B cell (primary cell): ENCODE measurements at regions not wholly inside any gene's neighbourhood (a gene's known extent, or its start where the extent isn't known, plus 50 kb on each side); places are given as distances from the start of the nearest gene placed in this dataset.

Source experiments
- ATAC-seq: fragments of 200-7000 bp; cut with Tn5 transposase; one replicate; pipeline ENCODE4 v1.10.0; 2021; ENCODE audit warnings: low read depth, mild to moderate bottlenecking, moderate number of reproducible peaks, moderate library complexity
- CTCF ChIA-PET: fragments of 350-600 bp; sonication (Branson Sonifier 250); formaldehyde crosslinking; loops from one replicate; lab custom pipeline; 2021; ENCODE audit warnings: antibody characterized with exemption, inconsistent platforms; lab: Charles Lee
- POLR2A ChIA-PET: fragments of 350-600 bp; sonication (Branson Sonifier 250); formaldehyde crosslinking; loops from one replicate; lab custom pipeline; 2021; ENCODE audit warnings: antibody characterized with exemption; lab: Charles Lee
- DNase-seq: peaks from one replicate; pipeline ENCODE4 v3.0.0; 2013
- H2AFZ ChIP-seq: 2 replicates; pipeline ENCODE4 v1.6.1; 2012; ENCODE audit warnings: mild to moderate bottlenecking, low read depth, low read length; ENCODE audit not compliant: insufficient read depth, poor library complexity, severe bottlenecking
- H3K27ac ChIP-seq, 2 donors: 1 replicate in 1 of 2; 2 replicates in 1 of 2; pipeline ENCODE4 v1.5.1; 2012 to 2013; ENCODE audit warnings: low read length in 2 of 2, mild to moderate bottlenecking in 2 of 2, moderate library complexity in 1 of 2
- H3K27me3 ChIP-seq, 4 experiments: fragments of 200-600 bp in 1 of 4; sonication (generic) in 1 of 4; replicated peaks in 1 of 4; 1 replicate in 2 of 4; 2 replicates in 2 of 4; pipeline versions ENCODE4 v1.6.1 to v1.7.0; 2013 to 2016; ENCODE audit warnings: low read length in 3 of 4, mild to moderate bottlenecking in 2 of 4, mixed read lengths in 1 of 4, moderate library complexity in 1 of 4; ENCODE audit not compliant: insufficient read depth in 4 of 4, control insufficient read depth in 3 of 4; ENCODE audit errors: control extremely low read depth in 1 of 4
- H3K36me3 ChIP-seq, 2 experiments: replicated peaks in 1 of 2; 1 replicate in 1 of 2; 2 replicates in 1 of 2; pipeline versions ENCODE4 v1.6.1 to v1.7.1; 2013; ENCODE audit warnings: low read length in 1 of 2; ENCODE audit not compliant: insufficient read depth in 2 of 2, control insufficient read depth in 1 of 2; ENCODE audit errors: control extremely low read depth in 1 of 2, extremely low read depth in 1 of 2
- H3K4me1 ChIP-seq, 2 donors: fragments of 200-600 bp in 1 of 2; sonication (generic) in 1 of 2; 1 replicate in 1 of 2; 2 replicates in 1 of 2; pipeline versions ENCODE4 v1.5.1 to v1.6.1; 2013 to 2017; ENCODE audit warnings: low read length in 2 of 2; ENCODE audit not compliant: control insufficient read depth in 2 of 2, insufficient read depth in 2 of 2
- H3K4me2 ChIP-seq: replicated peaks from 2 replicates; pipeline ENCODE3; 2012; ENCODE audit warnings: mild to moderate bottlenecking, low read depth, low read length; ENCODE audit not compliant: poor library complexity, severe bottlenecking
- H3K4me3 ChIP-seq, 5 experiments: fragments of 200-600 bp in 1 of 5; sonication (generic) in 1 of 5; 1 replicate in 3 of 5; 2 replicates in 2 of 5; pipeline versions ENCODE4 v1.5.1 to v1.7.0; 2011 to 2016; ENCODE audit warnings: low read length in 4 of 5, mild to moderate bottlenecking in 4 of 5, low read depth in 2 of 5, control low read depth in 1 of 5, moderate library complexity in 1 of 5; ENCODE audit not compliant: insufficient read depth in 1 of 5; ENCODE audit errors: control extremely low read depth in 1 of 5, extremely low read depth in 1 of 5
- H3K79me2 ChIP-seq: fragments of 200-600 bp; sonication (generic); one replicate; pipeline ENCODE4 v1.6.0; 2016; ENCODE audit warnings: low read length; ENCODE audit not compliant: control insufficient read depth, insufficient read depth
- H3K9ac ChIP-seq: fragments of 200-600 bp; sonication (generic); 2 replicates; pipeline ENCODE4 v1.6.1; 2017; ENCODE audit warnings: mild to moderate bottlenecking, low read length, moderate library complexity
- H3K9me3 ChIP-seq, 3 donors: one replicate each; pipeline versions ENCODE4 v1.6.1 to v1.7.1; 2013; ENCODE audit warnings: low read length in 2 of 3; ENCODE audit not compliant: control insufficient read depth in 2 of 3, insufficient read depth in 1 of 3; ENCODE audit errors: control extremely low read depth in 1 of 3
- H4K20me1 ChIP-seq: 2 replicates; pipeline ENCODE4 v1.6.0; 2012; ENCODE audit warnings: mild to moderate bottlenecking, low read length; ENCODE audit not compliant: insufficient read depth, control insufficient read depth, poor library complexity, severe bottlenecking
- H3K27ac Mint-ChIP-seq: one replicate; pipeline ENCODE4 v1.8.0; 2021; ENCODE audit warnings: mixed read lengths
- H3K27me3 Mint-ChIP-seq: one replicate; pipeline ENCODE4 v1.8.0; 2021; ENCODE audit warnings: mixed read lengths
- H3K4me1 Mint-ChIP-seq: one replicate; pipeline ENCODE4 v1.8.0; 2021; ENCODE audit warnings: mixed read lengths
- H3K4me3 Mint-ChIP-seq: one replicate; pipeline ENCODE4 v1.8.0; 2021; ENCODE audit warnings: mixed read lengths
- H3K9me3 Mint-ChIP-seq: one replicate; pipeline ENCODE4 v1.8.0; 2022; ENCODE audit warnings: mixed read lengths; ENCODE audit not compliant: insufficient read depth
- EZH2 ChIP-seq: IDR thresholded peaks from 2 replicates; pipeline ENCODE4 v1.6.1; 2012; ENCODE audit warnings: borderline replicate concordance, low read depth, mild to moderate bottlenecking, moderate library complexity, low read length; ENCODE audit not compliant: insufficient read depth, poor library complexity, severe bottlenecking
- WGBS: methylation state at CpG from one replicate; pipeline ENCODE4 v1.1.5; 2013; ENCODE audit warnings: missing lambda C conversion rate; ENCODE audit not compliant: insufficient coverage; 5-methylcytosine and 5-hydroxymethylcytosine counted together
- intact Hi-C: fragments of 100-400 bp; cut with micrococcal nuclease; formaldehyde crosslinking; loops from one replicate; pipeline ENCODE4 v1.10.0; 2022
- TF ChIP-seq, protein P1 (sequence below): fragments of 200-600 bp; IDR thresholded peaks from one replicate; pipeline ENCODE4 v1.8.0; 2022; ENCODE audit warnings: antibody characterized with exemption, mild to moderate bottlenecking

DNA sequence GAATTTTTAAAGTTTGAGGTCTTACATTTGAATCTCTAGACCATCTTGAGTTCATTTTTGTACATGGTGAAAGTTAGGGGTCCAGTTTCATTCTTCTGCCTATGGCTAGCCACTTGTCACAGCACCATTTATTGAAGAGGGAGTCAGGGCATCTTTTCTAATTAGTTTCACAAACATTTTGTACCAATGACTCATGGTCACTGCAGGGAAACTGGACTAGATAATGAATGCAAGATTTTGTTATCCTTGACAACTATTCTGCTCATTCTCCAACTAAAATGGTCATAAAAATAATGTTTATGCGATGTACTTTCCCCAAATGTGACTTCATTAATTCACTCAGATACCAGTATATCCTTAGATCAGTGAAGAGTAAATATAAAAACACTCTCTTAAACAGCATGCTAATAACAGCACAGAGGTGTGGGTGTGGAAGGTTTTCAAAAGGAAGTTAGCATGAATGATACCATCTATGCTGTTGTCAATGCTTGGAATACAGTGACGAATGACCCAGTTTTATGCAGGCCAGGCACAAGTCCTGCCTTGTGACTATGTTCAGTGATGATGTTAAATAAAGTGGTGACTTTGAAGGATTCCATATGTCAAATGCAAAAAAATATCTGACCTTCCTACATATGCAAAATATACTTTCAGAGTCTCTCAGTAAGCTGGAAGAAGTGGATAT lies 314.9 kb upstream of the TMCO5A start:
- Histone ChIP-seq H3K36me3 (no peaks in the 10 kb centered on the region), H3K4me1 (no peaks in the 10 kb centered on the region), H3K79me2 (no peaks in the 10 kb centered on the region), H3K4me2 (no peak overlapping the region), H3K27ac (no peak overlapping the region), H2AFZ (no peak overlapping the region), H3K4me3 (no peak overlapping the region), H4K20me1 (no peaks in the 10 kb centered on the region), H3K27me3 (no peaks in the 10 kb centered on the region), H3K9ac (no peak overlapping the region), H3K9me3 (no peaks in the 10 kb centered on the region)
- no peak for ATAC-seq
- ChIA-PET CTCF (no interaction called here), POLR2A (no interaction called here)
- no peak overlapping the region for H3K4me3 Mint-ChIP-seq
- no peaks in the 10 kb centered on the region for H3K4me1 Mint-ChIP-seq
- no peak for DNase-seq
- no peaks in the 10 kb centered on the region for H3K9me3 Mint-ChIP-seq
- H3K27me3 Mint-ChIP-seq = no peaks in the 10 kb centered on the region
- WGBS = no CpG with 5 or more reads among the region's 2 CpGs
- intact Hi-C loops = no loop called here
- no peak for TF ChIP-seq EZH2
- TF ChIP-seq, protein P1, sequence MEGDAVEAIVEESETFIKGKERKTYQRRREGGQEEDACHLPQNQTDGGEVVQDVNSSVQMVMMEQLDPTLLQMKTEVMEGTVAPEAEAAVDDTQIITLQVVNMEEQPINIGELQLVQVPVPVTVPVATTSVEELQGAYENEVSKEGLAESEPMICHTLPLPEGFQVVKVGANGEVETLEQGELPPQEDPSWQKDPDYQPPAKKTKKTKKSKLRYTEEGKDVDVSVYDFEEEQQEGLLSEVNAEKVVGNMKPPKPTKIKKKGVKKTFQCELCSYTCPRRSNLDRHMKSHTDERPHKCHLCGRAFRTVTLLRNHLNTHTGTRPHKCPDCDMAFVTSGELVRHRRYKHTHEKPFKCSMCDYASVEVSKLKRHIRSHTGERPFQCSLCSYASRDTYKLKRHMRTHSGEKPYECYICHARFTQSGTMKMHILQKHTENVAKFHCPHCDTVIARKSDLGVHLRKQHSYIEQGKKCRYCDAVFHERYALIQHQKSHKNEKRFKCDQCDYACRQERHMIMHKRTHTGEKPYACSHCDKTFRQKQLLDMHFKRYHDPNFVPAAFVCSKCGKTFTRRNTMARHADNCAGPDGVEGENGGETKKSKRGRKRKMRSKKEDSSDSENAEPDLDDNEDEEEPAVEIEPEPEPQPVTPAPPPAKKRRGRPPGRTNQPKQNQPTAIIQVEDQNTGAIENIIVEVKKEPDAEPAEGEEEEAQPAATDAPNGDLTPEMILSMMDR = no peak
- no peak overlapping the region for H3K27ac Mint-ChIP-seq

DNA sequence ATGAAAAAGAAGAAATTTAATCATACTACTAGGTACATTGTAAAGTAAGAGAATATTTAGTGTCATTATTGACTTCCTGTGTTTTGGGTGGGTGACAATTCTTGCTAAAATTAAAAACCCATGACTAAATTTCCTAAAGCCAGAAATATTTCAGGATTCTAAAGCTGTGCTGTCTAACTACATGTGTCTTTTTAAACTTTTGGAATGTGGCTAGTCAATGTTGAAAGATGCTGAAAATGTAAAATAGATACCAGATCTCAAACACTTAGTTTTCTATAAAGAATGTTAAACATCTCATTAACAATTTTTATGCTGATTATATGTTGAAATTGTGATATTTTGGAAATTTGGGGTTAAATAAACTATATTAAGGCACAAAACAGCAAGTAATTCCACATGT lies 308.9 kb upstream of the TMCO5A start:
- ATAC-seq = no peak
- intact Hi-C loops = no loop called here
- Mint-ChIP-seq H3K27me3 (no peaks in the 10 kb centered on the region), H3K27ac (no peak overlapping the region), H3K9me3 (no peaks in the 10 kb centered on the region), H3K4me3 (no peak overlapping the region), H3K4me1 (no peaks in the 10 kb centered on the region)
- no peaks in the 10 kb centered on the region for H3K27me3 ChIP-seq
- POLR2A ChIA-PET = no interaction called here
- H4K20me1 ChIP-seq = no peaks in the 10 kb centered on the region
- H3K9ac ChIP-seq = no peak overlapping the region
- H3K4me1 ChIP-seq = no peaks in the 10 kb centered on the region
- TF ChIP-seq, protein P1 = no peak
- no peak for TF ChIP-seq EZH2
- H3K27ac ChIP-seq = no peak overlapping the region
- peaks cover 0 to 1% (median 0%) of the 10 kb centered on the region in 3 donors for H3K9me3 ChIP-seq
- DNase-seq = no peak
- CTCF ChIA-PET = no interaction called here
- no peak overlapping the region for H2AFZ ChIP-seq
- no peak overlapping the region for H3K4me3 ChIP-seq
- H3K36me3 ChIP-seq = no peaks in the 10 kb centered on the region
- no peak overlapping the region for H3K4me2 ChIP-seq
- H3K79me2 ChIP-seq = no peaks in the 10 kb centered on the region
